ENCODE measurements at regions not wholly inside any gene's neighbourhood (a gene's known extent, or its start where the extent isn't known, plus 50 kb on each side); places are given as distances from the start of the nearest gene placed in this dataset.
A peak's percentile ranks its signal among the peaks of the same experiment; 100 is the strongest.

GRCh38 chr3:68025189-68025588 is 370.8 kb upstream of the SUCLG2 start:
- no peaks in the 10 kb centered on the region for H3K27me3 ChIP-seq (ENCODE audit: control insufficient read depth, insufficient read depth, low read length)
- H3K36me3 ChIP-seq (ENCODE audit: control insufficient read depth, insufficient read depth, low read length): no peaks in the 10 kb centered on the region
- DNase-seq (ENCODE audit: low read depth in 4 of 6, low spot score in 6 of 6): no peak
- H3K27ac ChIP-seq (ENCODE audit: low read depth, low read length): no peak overlapping the region
- WGBS (ENCODE audit: insufficient coverage): no CpG with 5 or more reads among the region's 2 CpGs
- no peaks in the 10 kb centered on the region for H3K9me3 ChIP-seq (ENCODE audit: control insufficient read depth, insufficient read depth, low read length)
- no peak overlapping the region for H3K4me3 ChIP-seq (ENCODE audit: low read depth, low read length)
- H3K4me1 ChIP-seq (ENCODE audit: control insufficient read depth, insufficient read depth, low read length): no peaks in the 10 kb centered on the region

- Histone ChIP-seq H3K27ac (ENCODE audit: low read depth, low read length) (no peak overlapping the region), H3K4me1 (ENCODE audit: control insufficient read depth, insufficient read depth, low read length) (no peaks in the 10 kb centered on the region), H3K27me3 (ENCODE audit: control insufficient read depth, insufficient read depth, low read length) (no peaks in the 10 kb centered on the region), H3K9me3 (ENCODE audit: control insufficient read depth, insufficient read depth, low read length) (no peaks in the 10 kb centered on the region), H3K36me3 (ENCODE audit: control insufficient read depth, insufficient read depth, low read length) (no peaks in the 10 kb centered on the region), H3K4me3 (ENCODE audit: low read depth, low read length) (no peak overlapping the region)
- 86% methylated on average over 1 of the region's 1 CpG for WGBS (ENCODE audit: insufficient coverage)
- no peak for DNase-seq (ENCODE audit: low read depth in 4 of 6, low spot score in 6 of 6)
Observed at GRCh38 chr3:68019876-68020275, 365.5 kb upstream of the SUCLG2 start.

GRCh38 chr3:68018275-68018674 is 363.9 kb upstream of the SUCLG2 start:
- Histone ChIP-seq H3K9me3 (ENCODE audit: control insufficient read depth, insufficient read depth, low read length) (no peaks in the 10 kb centered on the region), H3K36me3 (ENCODE audit: control insufficient read depth, insufficient read depth, low read length) (no peaks in the 10 kb centered on the region), H3K27ac (ENCODE audit: low read depth, low read length) (no peak overlapping the region), H3K4me1 (ENCODE audit: control insufficient read depth, insufficient read depth, low read length) (no peaks in the 10 kb centered on the region), H3K27me3 (ENCODE audit: control insufficient read depth, insufficient read depth, low read length) (no peaks in the 10 kb centered on the region), H3K4me3 (ENCODE audit: low read depth, low read length) (no peak overlapping the region)
- DNase-seq (ENCODE audit: low read depth in 4 of 6, low spot score in 6 of 6): no peak
- no CpG with 5 or more reads among the region's 1 CpG for WGBS (ENCODE audit: insufficient coverage)

GRCh38 chr3:68017069-68017468 is 362.7 kb upstream of the SUCLG2 start:
- H3K36me3 ChIP-seq (ENCODE audit: control insufficient read depth, insufficient read depth, low read length): no peaks in the 10 kb centered on the region
- no peak overlapping the region for H3K4me3 ChIP-seq (ENCODE audit: low read depth, low read length)
- H3K4me1 ChIP-seq (ENCODE audit: control insufficient read depth, insufficient read depth, low read length): no peaks in the 10 kb centered on the region
- no CpG with 5 or more reads among the region's 3 CpGs for WGBS (ENCODE audit: insufficient coverage)
- no peaks in the 10 kb centered on the region for H3K9me3 ChIP-seq (ENCODE audit: control insufficient read depth, insufficient read depth, low read length)
- no peak for DNase-seq (ENCODE audit: low read depth in 4 of 6, low spot score in 6 of 6)
- no peak overlapping the region for H3K27ac ChIP-seq (ENCODE audit: low read depth, low read length)
- no peaks in the 10 kb centered on the region for H3K27me3 ChIP-seq (ENCODE audit: control insufficient read depth, insufficient read depth, low read length)

- H3K4me3 ChIP-seq (ENCODE audit: low read depth, low read length): no peak overlapping the region
- H3K36me3 ChIP-seq (ENCODE audit: control insufficient read depth, insufficient read depth, low read length): no peaks in the 10 kb centered on the region
- DNase-seq (ENCODE audit: low read depth in 4 of 6, low spot score in 6 of 6): peak in 2 of 6 donors; percentile 50 to 62
- H3K27me3 ChIP-seq (ENCODE audit: control insufficient read depth, insufficient read depth, low read length): no peaks in the 10 kb centered on the region
- H3K9me3 ChIP-seq (ENCODE audit: control insufficient read depth, insufficient read depth, low read length): no peaks in the 10 kb centered on the region
- peaks cover 4% of the 10 kb centered on the region for H3K4me1 ChIP-seq (ENCODE audit: control insufficient read depth, insufficient read depth, low read length)
- H3K27ac ChIP-seq (ENCODE audit: low read depth, low read length): no peak overlapping the region
- no CpG with 5 or more reads among the region's 5 CpGs for WGBS (ENCODE audit: insufficient coverage)
Observed at GRCh38 chr3:68009900-68010299, 355.5 kb upstream of the SUCLG2 start.

GRCh38 chr3:68007621-68008226 is 353.3 kb upstream of the SUCLG2 start:
- DNase-seq (ENCODE audit: low read depth in 4 of 6, low spot score in 6 of 6): peak in 4 of 6 donors; percentile 35 to 84 (median 54)
- H3K36me3 ChIP-seq (ENCODE audit: control insufficient read depth, insufficient read depth, low read length): no peaks in the 10 kb centered on the region
- no peaks in the 10 kb centered on the region for H3K9me3 ChIP-seq (ENCODE audit: control insufficient read depth, insufficient read depth, low read length)
- peak overlapping the region; percentile 53 for H3K27ac ChIP-seq (ENCODE audit: low read depth, low read length)
- WGBS (ENCODE audit: insufficient coverage): under 1% methylated on average over 32 of the region's 36 CpGs
- H3K4me3 ChIP-seq (ENCODE audit: low read depth, low read length): peak overlapping the region; percentile 56
- no peaks in the 10 kb centered on the region for H3K27me3 ChIP-seq (ENCODE audit: control insufficient read depth, insufficient read depth, low read length)
- peaks cover 4% of the 10 kb centered on the region for H3K4me1 ChIP-seq (ENCODE audit: control insufficient read depth, insufficient read depth, low read length)

GRCh38 chr3:68006646-68007045 is 352.2 kb upstream of the SUCLG2 start:
- Histone ChIP-seq H3K36me3 (ENCODE audit: control insufficient read depth, insufficient read depth, low read length) (no peaks in the 10 kb centered on the region), H3K9me3 (ENCODE audit: control insufficient read depth, insufficient read depth, low read length) (no peaks in the 10 kb centered on the region), H3K27ac (ENCODE audit: low read depth, low read length) (no peak overlapping the region), H3K4me3 (ENCODE audit: low read depth, low read length) (peak overlapping the region; percentile 56), H3K27me3 (ENCODE audit: control insufficient read depth, insufficient read depth, low read length) (no peaks in the 10 kb centered on the region), H3K4me1 (ENCODE audit: control insufficient read depth, insufficient read depth, low read length) (peaks cover 4% of the 10 kb centered on the region)
- peak in 1 of 6 donors; percentile 50 for DNase-seq (ENCODE audit: low read depth in 4 of 6, low spot score in 6 of 6)

- Histone ChIP-seq H3K4me3 (ENCODE audit: low read depth, low read length) (peak overlapping the region; percentile 39), H3K36me3 (ENCODE audit: control insufficient read depth, insufficient read depth, low read length) (no peaks in the 10 kb centered on the region), H3K27ac (ENCODE audit: low read depth, low read length) (no peak overlapping the region), H3K27me3 (ENCODE audit: control insufficient read depth, insufficient read depth, low read length) (no peaks in the 10 kb centered on the region), H3K4me1 (ENCODE audit: control insufficient read depth, insufficient read depth, low read length) (peaks cover 4% of the 10 kb centered on the region), H3K9me3 (ENCODE audit: control insufficient read depth, insufficient read depth, low read length) (no peaks in the 10 kb centered on the region)
- peak in 3 of 6 donors; percentile 24 to 76 (median 49) for DNase-seq (ENCODE audit: low read depth in 4 of 6, low spot score in 6 of 6)
- 40% methylated on average over 3 of the region's 7 CpGs for WGBS (ENCODE audit: insufficient coverage)
Observed at GRCh38 chr3:68004091-68004490, 349.7 kb upstream of the SUCLG2 start.

- 50% methylated on average over 1 of the region's 1 CpG for WGBS (ENCODE audit: insufficient coverage)
- no peak overlapping the region for H3K27ac ChIP-seq (ENCODE audit: low read depth, low read length)
- no peaks in the 10 kb centered on the region for H3K36me3 ChIP-seq (ENCODE audit: control insufficient read depth, insufficient read depth, low read length)
- H3K4me1 ChIP-seq (ENCODE audit: control insufficient read depth, insufficient read depth, low read length): no peaks in the 10 kb centered on the region
- no peak for DNase-seq (ENCODE audit: low read depth in 4 of 6, low spot score in 6 of 6)
- H3K4me3 ChIP-seq (ENCODE audit: low read depth, low read length): no peak overlapping the region
- no peaks in the 10 kb centered on the region for H3K9me3 ChIP-seq (ENCODE audit: control insufficient read depth, insufficient read depth, low read length)
- H3K27me3 ChIP-seq (ENCODE audit: control insufficient read depth, insufficient read depth, low read length): no peaks in the 10 kb centered on the region
Observed at GRCh38 chr3:67998281-67998680, 343.9 kb upstream of the SUCLG2 start.

GRCh38 chr3:67995206-67995605 is 340.8 kb upstream of the SUCLG2 start:
- 57% methylated on average over 2 of the region's 3 CpGs for WGBS (ENCODE audit: insufficient coverage)
- no peaks in the 10 kb centered on the region for H3K36me3 ChIP-seq (ENCODE audit: control insufficient read depth, insufficient read depth, low read length)
- no peak for DNase-seq (ENCODE audit: low read depth in 4 of 6, low spot score in 6 of 6)

More at GRCh38 chr3:67995206-67995605, 340.8 kb upstream of the SUCLG2 start:
- no peaks in the 10 kb centered on the region for H3K4me1 ChIP-seq (ENCODE audit: control insufficient read depth, insufficient read depth, low read length)
- H3K27ac ChIP-seq (ENCODE audit: low read depth, low read length): no peak overlapping the region
- no peaks in the 10 kb centered on the region for H3K9me3 ChIP-seq (ENCODE audit: control insufficient read depth, insufficient read depth, low read length)
- no peak overlapping the region for H3K4me3 ChIP-seq (ENCODE audit: low read depth, low read length)
- H3K27me3 ChIP-seq (ENCODE audit: control insufficient read depth, insufficient read depth, low read length): no peaks in the 10 kb centered on the region

Data from spinal cord (tissue), 9 donors.